ENCODE measurements at regions not wholly inside any gene's neighbourhood (a gene's known extent, or its start where the extent isn't known, plus 50 kb on each side); places are given as distances from the start of the nearest gene placed in this dataset.

GRCh38 chr2:145777914-145778313, 1258.0 kb upstream of the ZEB2 start:
- Histone ChIP-seq H4K20me1 (ENCODE audit: control insufficient read depth, extremely low read depth, insufficient read depth, low read length) (no peaks in the 10 kb centered on the region), H3K27me3 (ENCODE audit: control insufficient read depth, insufficient read depth, low read length) (no peaks in the 10 kb centered on the region), H2AFZ (ENCODE audit: low read length) (no peak overlapping the region), H3K36me3 (ENCODE audit: control insufficient read depth, insufficient read depth, low read length) (no peaks in the 10 kb centered on the region), H3K9ac (ENCODE audit: insufficient read depth, low read length) (no peak overlapping the region), H3K79me2 (ENCODE audit: control insufficient read depth, insufficient read depth, low read length) (no peaks in the 10 kb centered on the region), H3K9me3 (ENCODE audit: control insufficient read depth, insufficient read depth, low read depth, low read length) (no peaks in the 10 kb centered on the region), H3K4me1 (ENCODE audit: control insufficient read depth, extremely low read depth, insufficient read depth, low read length) (no peaks in the 10 kb centered on the region), H3K27ac (ENCODE audit: insufficient read depth, low read length) (no peak overlapping the region), H3K4me3 (replicated peaks in 1 of 4; ENCODE audit: control extremely low read depth in 1 of 4, insufficient read depth in 1 of 4, low read depth in 3 of 4, low read length in 4 of 4) (no peak overlapping the region), H3K4me2 (ENCODE audit: extremely low read depth, insufficient read depth, low read length) (no peak overlapping the region)
- no peak for DNase-seq (ENCODE audit: low read depth in 2 of 2)
- TF ChIP-seq EZH2 (IDR thresholded peaks at IDR 0.05; ENCODE audit: low read length, missing control alignments), result no peak
- TF ChIP-seq CTCF (conservative IDR thresholded peaks at IDR 0.05 in 1 of 2, IDR thresholded peaks at IDR 0.05 in 1 of 2; ENCODE audit: low read depth in 1 of 2, low read length in 2 of 2), result no peak

GRCh38 chr2:145777297-145777696, 1257.4 kb upstream of the ZEB2 start:
- H3K9me3 ChIP-seq (ENCODE audit: control insufficient read depth, insufficient read depth, low read depth, low read length), result no peaks in the 10 kb centered on the region
- no peaks in the 10 kb centered on the region for H3K36me3 ChIP-seq (ENCODE audit: control insufficient read depth, insufficient read depth, low read length)
- H3K27me3 ChIP-seq (ENCODE audit: control insufficient read depth, insufficient read depth, low read length), result no peaks in the 10 kb centered on the region
- H3K79me2 ChIP-seq (ENCODE audit: control insufficient read depth, insufficient read depth, low read length), result no peaks in the 10 kb centered on the region
- no peak overlapping the region for H3K4me2 ChIP-seq (ENCODE audit: extremely low read depth, insufficient read depth, low read length)
- no peak overlapping the region for H3K9ac ChIP-seq (ENCODE audit: insufficient read depth, low read length)
- no peaks in the 10 kb centered on the region for H4K20me1 ChIP-seq (ENCODE audit: control insufficient read depth, extremely low read depth, insufficient read depth, low read length)
- H3K4me3 ChIP-seq (replicated peaks in 1 of 4; ENCODE audit: control extremely low read depth in 1 of 4, insufficient read depth in 1 of 4, low read depth in 3 of 4, low read length in 4 of 4), result no peak overlapping the region
- H2AFZ ChIP-seq (ENCODE audit: low read length), result no peak overlapping the region
- H3K4me1 ChIP-seq (ENCODE audit: control insufficient read depth, extremely low read depth, insufficient read depth, low read length), result no peaks in the 10 kb centered on the region
- peak; percentile 23 to 55 for DNase-seq (ENCODE audit: low read depth in 2 of 2)
- no peak overlapping the region for H3K27ac ChIP-seq (ENCODE audit: insufficient read depth, low read length)
- no peak for TF ChIP-seq EZH2 (IDR thresholded peaks at IDR 0.05; ENCODE audit: low read length, missing control alignments)
- TF ChIP-seq CTCF (conservative IDR thresholded peaks at IDR 0.05 in 1 of 2, IDR thresholded peaks at IDR 0.05 in 1 of 2; ENCODE audit: low read depth in 1 of 2, low read length in 2 of 2), result no peak

- H3K27ac ChIP-seq (ENCODE audit: insufficient read depth, low read length), result no peak overlapping the region
- no peak overlapping the region for H3K9ac ChIP-seq (ENCODE audit: insufficient read depth, low read length)
- H3K4me1 ChIP-seq (ENCODE audit: control insufficient read depth, extremely low read depth, insufficient read depth, low read length), result no peaks in the 10 kb centered on the region
- H3K27me3 ChIP-seq (ENCODE audit: control insufficient read depth, insufficient read depth, low read length), result no peaks in the 10 kb centered on the region
- no peak overlapping the region for H2AFZ ChIP-seq (ENCODE audit: low read length)
- no peak overlapping the region for H3K4me3 ChIP-seq (replicated peaks in 1 of 4; ENCODE audit: control extremely low read depth in 1 of 4, insufficient read depth in 1 of 4, low read depth in 3 of 4, low read length in 4 of 4)
- no peak overlapping the region for H3K4me2 ChIP-seq (ENCODE audit: extremely low read depth, insufficient read depth, low read length)
- no peaks in the 10 kb centered on the region for H3K9me3 ChIP-seq (ENCODE audit: control insufficient read depth, insufficient read depth, low read depth, low read length)
- H3K36me3 ChIP-seq (ENCODE audit: control insufficient read depth, insufficient read depth, low read length), result no peaks in the 10 kb centered on the region
- DNase-seq (ENCODE audit: low read depth in 2 of 2), result no peak
- TF ChIP-seq CTCF (conservative IDR thresholded peaks at IDR 0.05 in 1 of 2, IDR thresholded peaks at IDR 0.05 in 1 of 2; ENCODE audit: low read depth in 1 of 2, low read length in 2 of 2) (no peak), EZH2 (IDR thresholded peaks at IDR 0.05; ENCODE audit: low read length, missing control alignments) (no peak)
- no peaks in the 10 kb centered on the region for H3K79me2 ChIP-seq (ENCODE audit: control insufficient read depth, insufficient read depth, low read length)
- H4K20me1 ChIP-seq (ENCODE audit: control insufficient read depth, extremely low read depth, insufficient read depth, low read length), result no peaks in the 10 kb centered on the region
These were observed 1255.7 kb upstream of the ZEB2 start for GRCh38 chr2:145775591-145775990.

Measured in fibroblast of lung (primary cell).